Astrocyte of the spinal cord (primary cell): ENCODE measurements at regions not wholly inside any gene's neighbourhood (a gene's known extent, or its start where the extent isn't known, plus 50 kb on each side); places are given as distances from the start of the nearest gene placed in this dataset.

Experiments used
- DNase-seq: peaks from one replicate; pipeline ENCODE4 v3.0.0; 2011; ENCODE audit warnings: low read depth, low spot score
- H3K4me3 ChIP-seq: 2 replicates; pipeline ENCODE4 v1.5.1; 2011; ENCODE audit warnings: low read depth, mild to moderate bottlenecking, low read length, moderate library complexity
- CTCF ChIP-seq: IDR thresholded peaks from 2 replicates; pipeline ENCODE4 v1.5.1; 2012; ENCODE audit warnings: low read depth, mild to moderate bottlenecking, low read length, inconsistent platforms
- in situ Hi-C: cut with HindIII; loops from 2 replicates; pipeline ENCODE4 v1.10.0; 2017; ENCODE audit warnings: low sequenced_read_pairs

GRCh38 chr4:129908117-129908516 lies 812.2 kb downstream of the C4orf33 start:
- in situ Hi-C loops = no loop called here
- TF ChIP-seq CTCF = no peak
- DNase-seq = no peak
- no peak overlapping the region for H3K4me3 ChIP-seq

- no peak for DNase-seq
- in situ Hi-C loops = no loop called here
- TF ChIP-seq CTCF = no peak
- no peak overlapping the region for H3K4me3 ChIP-seq
Measured at GRCh38 chr4:129916991-129917390, 821.0 kb downstream of the C4orf33 start.

- H3K4me3 ChIP-seq = no peak overlapping the region
- in situ Hi-C loops = no loop called here
- DNase-seq = no peak
- no peak for TF ChIP-seq CTCF
Measured at GRCh38 chr4:129917651-129918050, 821.7 kb downstream of the C4orf33 start.

GRCh38 chr4:129926936-129927335 lies 831.0 kb downstream of the C4orf33 start:
- H3K4me3 ChIP-seq = no peak overlapping the region
- in situ Hi-C loops = no loop called here
- TF ChIP-seq CTCF = no peak
- DNase-seq = no peak

GRCh38 chr4:129929052-129929451 lies 833.1 kb downstream of the C4orf33 start:
- TF ChIP-seq CTCF = peak; percentile 39
- in situ Hi-C loops = no loop called here
- no peak for DNase-seq
- no peak overlapping the region for H3K4me3 ChIP-seq

- in situ Hi-C loops = no loop called here
- TF ChIP-seq CTCF = no peak
- H3K4me3 ChIP-seq = no peak overlapping the region
- DNase-seq = no peak
Measured at GRCh38 chr4:129929984-129930383, 834.0 kb downstream of the C4orf33 start.

- H3K4me3 ChIP-seq = no peak overlapping the region
- no peak for TF ChIP-seq CTCF
- in situ Hi-C loops = no loop called here
- DNase-seq = no peak
Measured at GRCh38 chr4:129950217-129950616, 854.3 kb downstream of the C4orf33 start.
